ENCODE measurements at regions not wholly inside any gene's neighbourhood (a gene's known extent, or its start where the extent isn't known, plus 50 kb on each side); places are given as distances from the start of the nearest gene placed in this dataset.

- 100% methylated on average over 1 of the region's 2 CpGs for WGBS (ENCODE audit: insufficient coverage)
- no peaks in the 10 kb centered on the region for H3K4me1 ChIP-seq (ENCODE audit: control extremely low read depth in 1 of 4, control insufficient read depth in 4 of 4, insufficient read depth in 4 of 4, low read length in 3 of 4)
- CTCF ChIA-PET: no interaction called here
- no peaks in the 10 kb centered on the region for H3K9me3 ChIP-seq (ENCODE audit: control extremely low read depth in 1 of 5, control insufficient read depth in 4 of 5, insufficient read depth in 2 of 5, low read depth in 1 of 5, low read length in 4 of 5)
- POLR2A ChIA-PET: no interaction called here
- no peak overlapping the region for H3K4me3 ChIP-seq (ENCODE audit: control insufficient read depth in 1 of 7, extremely low read depth in 1 of 7, insufficient read depth in 4 of 7, low read depth in 2 of 7, low read length in 6 of 7)
- no peaks in the 10 kb centered on the region for H3K36me3 ChIP-seq (ENCODE audit: control insufficient read depth in 4 of 4, insufficient read depth in 4 of 4, low read length in 3 of 4)
- no peak for DNase-seq
- H3K27ac ChIP-seq (ENCODE audit: insufficient read depth in 1 of 2, low read depth in 1 of 2, low read length in 2 of 2, poor library complexity in 1 of 2, severe bottlenecking in 2 of 2): no peak overlapping the region
- H3K27me3 ChIP-seq (replicated peaks in 2 of 5; ENCODE audit: control insufficient read depth in 4 of 5, insufficient read depth in 5 of 5, low read length in 4 of 5): peaks cover 0 to 3% (median 0%) of the 10 kb centered on the region in 5 experiments
Observed at GRCh38 chr4:149870008-149870407, 54.4 kb upstream of the IQCM start.

- POLR2A ChIA-PET: interaction anchor here (0.7 kb wide), 1 partner anchor 14 kb away, joined by 3 read pairs; no protein-coding TSS in a partner anchor
- no peaks in the 10 kb centered on the region for H3K4me1 ChIP-seq (ENCODE audit: control extremely low read depth in 1 of 4, control insufficient read depth in 4 of 4, insufficient read depth in 4 of 4, low read length in 3 of 4)
- H3K27me3 ChIP-seq (replicated peaks in 2 of 5; ENCODE audit: control insufficient read depth in 4 of 5, insufficient read depth in 5 of 5, low read length in 4 of 5): no peaks in the 10 kb centered on the region
- H3K9me3 ChIP-seq (ENCODE audit: control extremely low read depth in 1 of 5, control insufficient read depth in 4 of 5, insufficient read depth in 2 of 5, low read depth in 1 of 5, low read length in 4 of 5): no peaks in the 10 kb centered on the region
- no peaks in the 10 kb centered on the region for H3K36me3 ChIP-seq (ENCODE audit: control insufficient read depth in 4 of 4, insufficient read depth in 4 of 4, low read length in 3 of 4)
- no peak overlapping the region for H3K27ac ChIP-seq (ENCODE audit: insufficient read depth in 1 of 2, low read depth in 1 of 2, low read length in 2 of 2, poor library complexity in 1 of 2, severe bottlenecking in 2 of 2)
- WGBS (ENCODE audit: insufficient coverage): no CpG with 5 or more reads among the region's 1 CpG
- no peak overlapping the region for H3K4me3 ChIP-seq (ENCODE audit: control insufficient read depth in 1 of 7, extremely low read depth in 1 of 7, insufficient read depth in 4 of 7, low read depth in 2 of 7, low read length in 6 of 7)
- CTCF ChIA-PET: no interaction called here
- DNase-seq: no peak
Observed at GRCh38 chr4:149881744-149882143, 66.1 kb upstream of the IQCM start.

DNA sequence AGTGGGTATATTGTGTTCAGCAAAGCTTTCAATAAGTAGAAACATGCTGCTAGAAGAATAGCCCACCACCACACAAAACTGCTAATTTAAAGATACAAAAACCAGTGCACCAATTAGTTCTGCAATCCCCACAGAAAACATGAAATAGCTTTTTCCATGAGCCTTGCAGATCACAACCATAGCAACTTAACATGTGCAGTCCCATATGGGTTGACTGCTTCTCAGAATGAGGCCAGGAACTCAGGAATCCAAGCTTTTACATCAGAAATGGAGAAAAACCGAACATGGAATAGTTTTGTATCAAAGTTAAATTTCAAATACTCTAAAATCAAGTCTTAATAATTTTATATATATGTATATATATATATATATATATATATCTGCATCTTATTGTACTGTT, 66.6 kb upstream of the IQCM start:
- Histone ChIP-seq H3K4me3 (ENCODE audit: control insufficient read depth in 1 of 7, extremely low read depth in 1 of 7, insufficient read depth in 4 of 7, low read depth in 2 of 7, low read length in 6 of 7) (no peak overlapping the region), H3K27me3 (replicated peaks in 2 of 5; ENCODE audit: control insufficient read depth in 4 of 5, insufficient read depth in 5 of 5, low read length in 4 of 5) (no peaks in the 10 kb centered on the region), H3K4me1 (ENCODE audit: control extremely low read depth in 1 of 4, control insufficient read depth in 4 of 4, insufficient read depth in 4 of 4, low read length in 3 of 4) (no peaks in the 10 kb centered on the region), H3K36me3 (ENCODE audit: control insufficient read depth in 4 of 4, insufficient read depth in 4 of 4, low read length in 3 of 4) (no peaks in the 10 kb centered on the region), H3K27ac (ENCODE audit: insufficient read depth in 1 of 2, low read depth in 1 of 2, low read length in 2 of 2, poor library complexity in 1 of 2, severe bottlenecking in 2 of 2) (no peak overlapping the region), H3K9me3 (ENCODE audit: control extremely low read depth in 1 of 5, control insufficient read depth in 4 of 5, insufficient read depth in 2 of 5, low read depth in 1 of 5, low read length in 4 of 5) (no peaks in the 10 kb centered on the region)
- whole genome bisulfite sequencing (ENCODE audit: insufficient coverage): no CpG with 5 or more reads among the region's 1 CpG
- ChIA-PET CTCF (no interaction called here), POLR2A (no interaction called here)
- no peak for DNase-seq

- WGBS (ENCODE audit: insufficient coverage): 97% methylated on average over 6 of the region's 6 CpGs
- Histone ChIP-seq H3K36me3 (ENCODE audit: control insufficient read depth in 4 of 4, insufficient read depth in 4 of 4, low read length in 3 of 4) (no peaks in the 10 kb centered on the region), H3K27me3 (replicated peaks in 2 of 5; ENCODE audit: control insufficient read depth in 4 of 5, insufficient read depth in 5 of 5, low read length in 4 of 5) (no peaks in the 10 kb centered on the region), H3K27ac (ENCODE audit: insufficient read depth in 1 of 2, low read depth in 1 of 2, low read length in 2 of 2, poor library complexity in 1 of 2, severe bottlenecking in 2 of 2) (no peak overlapping the region), H3K4me3 (ENCODE audit: control insufficient read depth in 1 of 7, extremely low read depth in 1 of 7, insufficient read depth in 4 of 7, low read depth in 2 of 7, low read length in 6 of 7) (no peak overlapping the region), H3K4me1 (ENCODE audit: control extremely low read depth in 1 of 4, control insufficient read depth in 4 of 4, insufficient read depth in 4 of 4, low read length in 3 of 4) (no peaks in the 10 kb centered on the region), H3K9me3 (ENCODE audit: control extremely low read depth in 1 of 5, control insufficient read depth in 4 of 5, insufficient read depth in 2 of 5, low read depth in 1 of 5, low read length in 4 of 5) (no peaks in the 10 kb centered on the region)
- no peak for DNase-seq
- ChIA-PET CTCF (no interaction called here), POLR2A (no interaction called here)
Observed at GRCh38 chr4:149884046-149884445, 68.4 kb upstream of the IQCM start.

DNA sequence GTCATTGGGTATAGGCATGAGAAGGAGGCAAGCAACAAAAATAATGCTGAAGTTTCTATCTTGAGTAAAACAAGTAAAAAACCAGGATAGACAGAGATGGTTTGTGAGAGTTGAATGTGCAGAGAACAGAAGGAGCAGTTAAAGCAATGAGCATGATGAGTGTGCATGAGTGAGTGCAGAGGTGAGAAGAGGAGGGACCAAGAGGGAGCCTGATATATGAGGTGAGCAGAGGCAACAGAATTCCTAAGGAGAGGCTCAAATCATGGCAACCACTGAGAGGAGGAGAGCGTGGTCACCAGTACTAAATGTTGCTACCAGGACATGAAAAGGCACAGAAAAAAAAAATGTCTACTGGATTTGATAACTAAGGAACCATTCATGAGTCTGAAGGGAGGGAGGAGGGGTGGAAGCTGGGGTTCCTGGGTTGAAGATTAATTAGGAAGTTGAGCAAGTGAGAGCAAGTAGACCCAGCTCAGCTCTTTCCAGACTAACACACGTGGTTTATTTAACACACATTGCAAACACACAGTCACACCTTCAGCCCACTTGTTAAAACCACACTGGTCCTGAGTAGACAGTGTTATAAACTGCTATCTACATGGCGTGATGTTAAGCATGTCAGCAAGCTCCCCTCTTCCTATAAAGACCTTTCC, 69.0 kb upstream of the IQCM start:
- Histone ChIP-seq H3K36me3 (ENCODE audit: control insufficient read depth in 4 of 4, insufficient read depth in 4 of 4, low read length in 3 of 4) (no peaks in the 10 kb centered on the region), H3K27ac (ENCODE audit: insufficient read depth in 1 of 2, low read depth in 1 of 2, low read length in 2 of 2, poor library complexity in 1 of 2, severe bottlenecking in 2 of 2) (no peak overlapping the region), H3K4me1 (ENCODE audit: control extremely low read depth in 1 of 4, control insufficient read depth in 4 of 4, insufficient read depth in 4 of 4, low read length in 3 of 4) (no peaks in the 10 kb centered on the region), H3K9me3 (ENCODE audit: control extremely low read depth in 1 of 5, control insufficient read depth in 4 of 5, insufficient read depth in 2 of 5, low read depth in 1 of 5, low read length in 4 of 5) (no peaks in the 10 kb centered on the region), H3K27me3 (replicated peaks in 2 of 5; ENCODE audit: control insufficient read depth in 4 of 5, insufficient read depth in 5 of 5, low read length in 4 of 5) (no peaks in the 10 kb centered on the region), H3K4me3 (ENCODE audit: control insufficient read depth in 1 of 7, extremely low read depth in 1 of 7, insufficient read depth in 4 of 7, low read depth in 2 of 7, low read length in 6 of 7) (no peak overlapping the region)
- POLR2A ChIA-PET: no interaction called here
- 73% methylated on average over 2 of the region's 3 CpGs for WGBS (ENCODE audit: insufficient coverage)
- CTCF ChIA-PET: no interaction called here
- DNase-seq: no peak

- Histone ChIP-seq H3K9me3 (ENCODE audit: control extremely low read depth in 1 of 5, control insufficient read depth in 4 of 5, insufficient read depth in 2 of 5, low read depth in 1 of 5, low read length in 4 of 5) (no peaks in the 10 kb centered on the region), H3K4me3 (ENCODE audit: control insufficient read depth in 1 of 7, extremely low read depth in 1 of 7, insufficient read depth in 4 of 7, low read depth in 2 of 7, low read length in 6 of 7) (no peak overlapping the region), H3K27ac (ENCODE audit: insufficient read depth in 1 of 2, low read depth in 1 of 2, low read length in 2 of 2, poor library complexity in 1 of 2, severe bottlenecking in 2 of 2) (no peak overlapping the region), H3K4me1 (ENCODE audit: control extremely low read depth in 1 of 4, control insufficient read depth in 4 of 4, insufficient read depth in 4 of 4, low read length in 3 of 4) (no peaks in the 10 kb centered on the region), H3K36me3 (ENCODE audit: control insufficient read depth in 4 of 4, insufficient read depth in 4 of 4, low read length in 3 of 4) (no peaks in the 10 kb centered on the region), H3K27me3 (replicated peaks in 2 of 5; ENCODE audit: control insufficient read depth in 4 of 5, insufficient read depth in 5 of 5, low read length in 4 of 5) (no peaks in the 10 kb centered on the region)
- CTCF ChIA-PET: interaction anchor here (0.9 kb wide), 1 partner anchor 11 kb away, joined by 3 read pairs; no protein-coding TSS in a partner anchor
- DNase-seq: no peak
- POLR2A ChIA-PET: no interaction called here
Observed at GRCh38 chr4:149885896-149886295, 70.3 kb upstream of the IQCM start.

DNA sequence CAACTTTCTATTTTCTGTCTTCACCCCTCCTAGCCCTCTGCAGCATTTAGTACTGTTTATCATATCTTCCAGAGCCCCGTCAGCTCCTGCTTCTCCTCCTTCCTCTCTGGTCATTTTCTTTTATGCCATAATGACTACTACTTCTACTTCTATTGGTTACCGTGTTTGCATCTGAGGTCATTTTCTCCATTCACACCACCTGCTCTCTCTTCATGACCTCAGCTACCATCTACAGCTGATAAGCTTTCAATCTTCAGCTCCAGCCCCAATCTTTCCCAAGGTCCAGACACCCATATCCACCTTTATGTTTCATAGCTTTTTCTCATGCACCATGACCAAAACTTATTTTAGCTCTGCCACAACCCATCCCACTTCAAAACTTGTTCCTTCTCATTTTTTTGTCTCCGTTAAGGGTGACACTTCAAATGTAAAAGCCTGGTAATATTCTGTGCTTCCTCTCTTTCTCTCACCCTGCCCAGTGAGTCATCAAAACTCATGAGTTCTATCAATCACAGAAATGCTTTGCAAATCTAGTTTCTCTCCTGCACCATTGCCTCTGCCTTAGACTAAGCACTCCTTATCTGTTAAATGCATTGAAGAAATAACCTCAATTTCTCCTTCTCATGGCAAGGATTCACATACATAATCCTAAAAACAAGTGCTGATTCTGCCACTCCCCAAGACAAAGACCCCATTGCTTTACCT, 71.3 kb upstream of the IQCM start:
- H3K36me3 ChIP-seq (ENCODE audit: control insufficient read depth in 4 of 4, insufficient read depth in 4 of 4, low read length in 3 of 4): no peaks in the 10 kb centered on the region
- no peaks in the 10 kb centered on the region for H3K4me1 ChIP-seq (ENCODE audit: control extremely low read depth in 1 of 4, control insufficient read depth in 4 of 4, insufficient read depth in 4 of 4, low read length in 3 of 4)
- ChIA-PET CTCF (interaction anchor here (0.9 kb wide), 1 partner anchor 10 kb away, joined by 3 read pairs; no protein-coding TSS in a partner anchor), POLR2A (no interaction called here)
- H3K27me3 ChIP-seq (replicated peaks in 2 of 5; ENCODE audit: control insufficient read depth in 4 of 5, insufficient read depth in 5 of 5, low read length in 4 of 5): no peaks in the 10 kb centered on the region
- 72% methylated on average over 3 of the region's 3 CpGs for WGBS (ENCODE audit: insufficient coverage)
- H3K4me3 ChIP-seq (ENCODE audit: control insufficient read depth in 1 of 7, extremely low read depth in 1 of 7, insufficient read depth in 4 of 7, low read depth in 2 of 7, low read length in 6 of 7): no peak overlapping the region
- no peak for DNase-seq
- H3K27ac ChIP-seq (ENCODE audit: insufficient read depth in 1 of 2, low read depth in 1 of 2, low read length in 2 of 2, poor library complexity in 1 of 2, severe bottlenecking in 2 of 2): no peak overlapping the region
- H3K9me3 ChIP-seq (ENCODE audit: control extremely low read depth in 1 of 5, control insufficient read depth in 4 of 5, insufficient read depth in 2 of 5, low read depth in 1 of 5, low read length in 4 of 5): no peaks in the 10 kb centered on the region

Data from common myeloid progenitor, CD34-positive (primary cell).